Smooth muscle cell (in vitro differentiated cells): ENCODE measurements at regions not wholly inside any gene's neighbourhood (a gene's known extent, or its start where the extent isn't known, plus 50 kb on each side); places are given as distances from the start of the nearest gene placed in this dataset.

Experiments
- DNase-seq: peaks from one replicate; lab custom pipeline; 2025; ENCODE audit not compliant: unreplicated experiment; lab: John Stamatoyannopoulos, UW
- H2AFZ ChIP-seq: fragments of 200-600 bp; sonication (generic); 2 replicates; pipeline ENCODE4 v1.6.0; 2016; ENCODE audit warnings: antibody characterized with exemption, low read depth, mild to moderate bottlenecking
- H3F3A ChIP-seq: fragments of 200-600 bp; sonication (generic); 2 replicates; pipeline ENCODE4 v1.6.0; 2017; ENCODE audit warnings: antibody characterized with exemption, low read depth
- H3K27ac ChIP-seq: fragments of 200-600 bp; sonication (generic); 2 replicates; pipeline ENCODE4 v1.5.1; 2016; ENCODE audit warnings: low read depth, mild to moderate bottlenecking
- H3K27me3 ChIP-seq: fragments of 200-600 bp; sonication (generic); 2 replicates; pipeline ENCODE4 v1.6.1; 2016; ENCODE audit warnings: low read depth, mild to moderate bottlenecking
- H3K36me3 ChIP-seq: fragments of 200-600 bp; sonication (generic); 2 replicates; pipeline ENCODE4 v1.5.1; 2016; ENCODE audit warnings: low read depth
- H3K4me1 ChIP-seq: fragments of 200-600 bp; sonication (generic); 2 replicates; pipeline ENCODE4 v1.5.1; 2016; ENCODE audit warnings: low read depth
- H3K4me2 ChIP-seq: fragments of 200-600 bp; sonication (generic); 2 replicates; pipeline ENCODE4 v1.6.0; 2016; ENCODE audit warnings: mild to moderate bottlenecking
- H3K4me3 ChIP-seq: fragments of 200-600 bp; sonication (generic); 2 replicates; pipeline ENCODE4 v1.5.1; 2016; ENCODE audit warnings: mild to moderate bottlenecking
- H3K79me2 ChIP-seq: fragments of 200-600 bp; sonication (generic); 2 replicates; pipeline ENCODE4 v1.6.0; 2016; ENCODE audit warnings: low read depth, mild to moderate bottlenecking
- H3K9ac ChIP-seq: fragments of 200-600 bp; sonication (generic); 2 replicates; pipeline ENCODE4 v1.6.0; 2016; ENCODE audit warnings: low read depth
- H3K9me3 ChIP-seq: fragments of 200-600 bp; sonication (generic); replicated peaks from 2 replicates; pipeline ENCODE4 v1.5.1; 2016; ENCODE audit warnings: low read depth
- H4K20me1 ChIP-seq: fragments of 200-600 bp; sonication (generic); 2 replicates; pipeline ENCODE4 v1.6.0; 2016; ENCODE audit warnings: low read depth
- WGBS: methylation state at CpG from one replicate; pipeline ENCODE4 v1.1.7; 2016; ENCODE audit warnings: low lambda C conversion rate; 5-methylcytosine and 5-hydroxymethylcytosine counted together
- TF ChIP-seq, protein P1 (sequence below): fragments of 200-600 bp; sonication (generic); IDR thresholded peaks from 2 replicates; pipeline ENCODE4 v1.5.1; 2017; ENCODE audit warnings: borderline replicate concordance, mild to moderate bottlenecking, antibody characterized with exemption; ENCODE audit not compliant: insufficient read depth, poor library complexity, severe bottlenecking

DNA sequence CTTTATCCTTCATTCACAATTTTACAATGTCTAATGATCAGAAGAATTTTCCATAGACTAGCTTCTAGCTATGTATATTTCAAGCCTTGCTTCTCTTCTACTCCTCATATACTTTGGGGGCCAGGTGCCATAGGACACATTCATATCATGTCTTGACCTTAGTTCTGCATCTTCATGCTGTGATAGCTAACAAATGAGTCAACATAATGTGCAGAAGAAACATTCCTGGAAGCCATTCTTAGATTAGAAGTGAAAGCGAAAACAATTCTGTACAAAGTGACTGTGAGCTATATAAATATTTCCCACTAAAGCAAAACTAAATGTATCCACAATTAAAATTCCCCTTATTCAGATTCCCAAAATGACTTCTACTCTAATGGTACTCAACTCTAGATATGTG is 320.2 kb upstream of the NREP start:
- H3K4me2 ChIP-seq, result no peak overlapping the region
- H3K4me3 ChIP-seq, result no peak overlapping the region
- no peaks in the 10 kb centered on the region for H3K4me1 ChIP-seq
- H4K20me1 ChIP-seq, result no peaks in the 10 kb centered on the region
- H3F3A ChIP-seq, result no peaks in the 10 kb centered on the region
- H3K79me2 ChIP-seq, result no peaks in the 10 kb centered on the region
- no peaks in the 10 kb centered on the region for H3K36me3 ChIP-seq
- TF ChIP-seq, protein P1, sequence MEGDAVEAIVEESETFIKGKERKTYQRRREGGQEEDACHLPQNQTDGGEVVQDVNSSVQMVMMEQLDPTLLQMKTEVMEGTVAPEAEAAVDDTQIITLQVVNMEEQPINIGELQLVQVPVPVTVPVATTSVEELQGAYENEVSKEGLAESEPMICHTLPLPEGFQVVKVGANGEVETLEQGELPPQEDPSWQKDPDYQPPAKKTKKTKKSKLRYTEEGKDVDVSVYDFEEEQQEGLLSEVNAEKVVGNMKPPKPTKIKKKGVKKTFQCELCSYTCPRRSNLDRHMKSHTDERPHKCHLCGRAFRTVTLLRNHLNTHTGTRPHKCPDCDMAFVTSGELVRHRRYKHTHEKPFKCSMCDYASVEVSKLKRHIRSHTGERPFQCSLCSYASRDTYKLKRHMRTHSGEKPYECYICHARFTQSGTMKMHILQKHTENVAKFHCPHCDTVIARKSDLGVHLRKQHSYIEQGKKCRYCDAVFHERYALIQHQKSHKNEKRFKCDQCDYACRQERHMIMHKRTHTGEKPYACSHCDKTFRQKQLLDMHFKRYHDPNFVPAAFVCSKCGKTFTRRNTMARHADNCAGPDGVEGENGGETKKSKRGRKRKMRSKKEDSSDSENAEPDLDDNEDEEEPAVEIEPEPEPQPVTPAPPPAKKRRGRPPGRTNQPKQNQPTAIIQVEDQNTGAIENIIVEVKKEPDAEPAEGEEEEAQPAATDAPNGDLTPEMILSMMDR, result no peak
- no peak overlapping the region for H2AFZ ChIP-seq
- H3K9ac ChIP-seq, result no peak overlapping the region
- H3K27me3 ChIP-seq, result no peaks in the 10 kb centered on the region
- DNase-seq, result no peak
- no peaks in the 10 kb centered on the region for H3K9me3 ChIP-seq
- no peak overlapping the region for H3K27ac ChIP-seq
- 93% methylated on average over 1 of the region's 1 CpG for WGBS

- TF ChIP-seq, protein P1, result no peak
- H3K4me2 ChIP-seq, result no peak overlapping the region
- 42% methylated on average over 1 of the region's 1 CpG for WGBS
- no peaks in the 10 kb centered on the region for H3K27me3 ChIP-seq
- no peak overlapping the region for H3K27ac ChIP-seq
- H3F3A ChIP-seq, result no peaks in the 10 kb centered on the region
- no peaks in the 10 kb centered on the region for H3K79me2 ChIP-seq
- H2AFZ ChIP-seq, result no peak overlapping the region
- no peak overlapping the region for H3K4me3 ChIP-seq
- H3K4me1 ChIP-seq, result peaks cover 5% of the 10 kb centered on the region
- H3K9me3 ChIP-seq, result no peaks in the 10 kb centered on the region
- DNase-seq, result no peak
- no peak overlapping the region for H3K9ac ChIP-seq
- no peaks in the 10 kb centered on the region for H4K20me1 ChIP-seq
- H3K36me3 ChIP-seq, result no peaks in the 10 kb centered on the region
Observed at GRCh38 chr5:112070022-112070421, 313.0 kb upstream of the NREP start.

- no peak overlapping the region for H3K4me3 ChIP-seq
- no peaks in the 10 kb centered on the region for H3K36me3 ChIP-seq
- H3K79me2 ChIP-seq, result no peaks in the 10 kb centered on the region
- H3K9ac ChIP-seq, result no peak overlapping the region
- 97% methylated on average over 3 of the region's 3 CpGs for WGBS
- no peak overlapping the region for H3K27ac ChIP-seq
- H2AFZ ChIP-seq, result no peak overlapping the region
- H3K27me3 ChIP-seq, result no peaks in the 10 kb centered on the region
- no peaks in the 10 kb centered on the region for H3K9me3 ChIP-seq
- no peaks in the 10 kb centered on the region for H4K20me1 ChIP-seq
- H3F3A ChIP-seq, result no peaks in the 10 kb centered on the region
- H3K4me2 ChIP-seq, result no peak overlapping the region
- DNase-seq, result no peak
- H3K4me1 ChIP-seq, result peaks cover 5% of the 10 kb centered on the region
- TF ChIP-seq, protein P1, result no peak
Observed at GRCh38 chr5:112069329-112069728, 312.3 kb upstream of the NREP start.

GRCh38 chr5:112068593-112068992 is 311.6 kb upstream of the NREP start:
- H3K27ac ChIP-seq, result no peak overlapping the region
- WGBS, result 76% methylated on average over 3 of the region's 3 CpGs

More at GRCh38 chr5:112068593-112068992, 311.6 kb upstream of the NREP start:
- H4K20me1 ChIP-seq, result no peaks in the 10 kb centered on the region
- H3K27me3 ChIP-seq, result no peaks in the 10 kb centered on the region
- no peak overlapping the region for H3K9ac ChIP-seq
- no peaks in the 10 kb centered on the region for H3K36me3 ChIP-seq
- TF ChIP-seq, protein P1, result no peak
- no peak overlapping the region for H2AFZ ChIP-seq
- no peak overlapping the region for H3K4me3 ChIP-seq
- peaks cover 5% of the 10 kb centered on the region for H3K4me1 ChIP-seq
- H3F3A ChIP-seq, result no peaks in the 10 kb centered on the region
- H3K79me2 ChIP-seq, result no peaks in the 10 kb centered on the region
- DNase-seq, result no peak
- H3K9me3 ChIP-seq, result no peaks in the 10 kb centered on the region
- no peak overlapping the region for H3K4me2 ChIP-seq
